HEK293 (cell line): ENCODE measurements at regions not wholly inside any gene's neighbourhood (a gene's known extent, or its start where the extent isn't known, plus 50 kb on each side); places are given as distances from the start of the nearest gene placed in this dataset.

Source experiments
- CTCF ChIA-PET: fragments of 350-600 bp; formaldehyde crosslinking; extraction: SDS; loops from one replicate; lab custom pipeline; 2021; ENCODE audit warnings: antibody characterized with exemption; lab: Yijun Ruan, JAX
- POLR2A ChIA-PET: fragments of 300-600 bp; formaldehyde crosslinking; extraction: SDS; loops from one replicate; lab custom pipeline; 2020; ENCODE audit warnings: antibody characterized with exemption, inconsistent platforms; lab: Yijun Ruan, JAX
- H3K27ac ChIP-seq: fragments of 200-500 bp; sonication (Bioruptor generic); 2 replicates; pipeline ENCODE4 v1.5.1; 2014; ENCODE audit warnings: low read depth, low read length, control low read depth, inconsistent platforms; ENCODE audit errors: extremely low read depth
- H3K36me3 ChIP-seq, 2 experiments: fragments of 200-500 bp in 1 of 2; sonication (Bioruptor generic) in 1 of 2; 1 replicate in 1 of 2; 2 replicates in 1 of 2; pipeline ENCODE4 v1.5.1; 2014 to 2017; ENCODE audit warnings: inconsistent platforms in 2 of 2, low read length in 2 of 2; ENCODE audit not compliant: control insufficient read depth in 2 of 2, insufficient read depth in 1 of 2
- H3K4me1 ChIP-seq: fragments of 200-500 bp; sonication (Bioruptor generic); 2 replicates; pipeline ENCODE4 v1.5.1; 2014; ENCODE audit warnings: mild to moderate bottlenecking, low read length, inconsistent platforms; ENCODE audit not compliant: control insufficient read depth, insufficient read depth
- H3K4me3 ChIP-seq: 2 replicates; pipeline ENCODE4 v1.5.1; 2011; ENCODE audit warnings: low read depth, mild to moderate bottlenecking, control low read depth, low read length, moderate library complexity
- H3K9me3 ChIP-seq: fragments of 200-500 bp; sonication (Bioruptor generic); 2 replicates; pipeline ENCODE4 v1.5.1; 2014; ENCODE audit warnings: low read depth, low read length, inconsistent platforms; ENCODE audit not compliant: control insufficient read depth, insufficient read depth
- EGR2 ChIP-seq: fragments of 450-650 bp; formaldehyde crosslinking; IDR thresholded peaks from 2 replicates; pipeline ENCODE4 v1.5.1; 2016; ENCODE audit warnings: low read depth, missing biosample characterization, missing genetic modification characterization
- IKZF3 ChIP-seq: fragments of 450-650 bp; IDR thresholded peaks from 2 replicates; pipeline ENCODE4 v1.5.0; 2018; ENCODE audit warnings: missing biosample characterization, mild to moderate bottlenecking, missing genetic modification characterization, moderate library complexity
- INSM2 ChIP-seq: fragments of 450-650 bp; formaldehyde crosslinking; IDR thresholded peaks from 2 replicates; pipeline ENCODE4 v1.5.1; 2016; ENCODE audit warnings: missing biosample characterization, missing genetic modification characterization
- SCRT2 ChIP-seq: fragments of 450-650 bp; formaldehyde crosslinking; IDR thresholded peaks from 2 replicates; pipeline ENCODE4 v1.5.1; 2016; ENCODE audit warnings: missing biosample characterization, missing genetic modification characterization
- WT1 ChIP-seq: fragments of 450-650 bp; formaldehyde crosslinking; IDR thresholded peaks from 2 replicates; pipeline ENCODE4 v1.5.1; 2016; ENCODE audit warnings: missing biosample characterization, missing genetic modification characterization
- ZBTB48 ChIP-seq: fragments of 450-650 bp; formaldehyde crosslinking; IDR thresholded peaks from 2 replicates; pipeline ENCODE4 v1.5.1; 2016; ENCODE audit warnings: missing biosample characterization, missing genetic modification characterization
- ZFP69B ChIP-seq: fragments of 450-650 bp; formaldehyde crosslinking; IDR thresholded peaks from 2 replicates; pipeline ENCODE4 v1.5.1; 2016; ENCODE audit warnings: missing biosample characterization, missing genetic modification characterization
- ZIC2 ChIP-seq: fragments of 450-650 bp; formaldehyde crosslinking; IDR thresholded peaks from 2 replicates; pipeline ENCODE4 v1.5.1; 2016; ENCODE audit warnings: missing biosample characterization, missing genetic modification characterization
- ZNF121 ChIP-seq: fragments of 450-650 bp; formaldehyde crosslinking; IDR thresholded peaks from 2 replicates; pipeline ENCODE4 v1.5.1; 2016; ENCODE audit warnings: missing biosample characterization, missing genetic modification characterization
- ZNF169 ChIP-seq: fragments of 450-650 bp; formaldehyde crosslinking; IDR thresholded peaks from 2 replicates; pipeline ENCODE4 v1.5.1; 2016; ENCODE audit warnings: missing biosample characterization, missing genetic modification characterization
- ZNF202 ChIP-seq: fragments of 450-650 bp; formaldehyde crosslinking; IDR thresholded peaks from 2 replicates; pipeline ENCODE4 v1.5.1; 2016; ENCODE audit warnings: missing biosample characterization, missing genetic modification characterization, borderline replicate concordance
- ZNF311 ChIP-seq: fragments of 450-650 bp; formaldehyde crosslinking; IDR thresholded peaks from 2 replicates; pipeline ENCODE4 v1.5.1; 2017; ENCODE audit warnings: missing biosample characterization, missing genetic modification characterization, borderline replicate concordance
- ZNF416 ChIP-seq: fragments of 450-650 bp; formaldehyde crosslinking; IDR thresholded peaks from 2 replicates; pipeline ENCODE4 v1.5.1; 2016; ENCODE audit warnings: missing biosample characterization, missing genetic modification characterization
- ZNF433 ChIP-seq: fragments of 450-650 bp; formaldehyde crosslinking; IDR thresholded peaks from 2 replicates; pipeline ENCODE4 v1.5.1; 2016; ENCODE audit warnings: missing biosample characterization, missing genetic modification characterization, low read depth
- ZNF513 ChIP-seq: fragments of 450-650 bp; IDR thresholded peaks from 2 replicates; pipeline ENCODE4 v1.5.1; 2018; ENCODE audit warnings: missing biosample characterization, missing genetic modification characterization
- ZNF521 ChIP-seq: fragments of 450-650 bp; formaldehyde crosslinking; IDR thresholded peaks from 2 replicates; pipeline ENCODE4 v1.5.1; 2017; ENCODE audit warnings: missing biosample characterization, mild to moderate bottlenecking, missing genetic modification characterization
- ZNF544 ChIP-seq: fragments of 450-650 bp; formaldehyde crosslinking; IDR thresholded peaks from 2 replicates; pipeline ENCODE4 v1.5.0; 2017; ENCODE audit warnings: missing biosample characterization, missing genetic modification characterization
- ZNF624 ChIP-seq: fragments of 450-650 bp; formaldehyde crosslinking; IDR thresholded peaks from 2 replicates; pipeline ENCODE4 v1.5.1; 2017; ENCODE audit warnings: missing biosample characterization, missing genetic modification characterization
- ZNF645 ChIP-seq: fragments of 450-650 bp; formaldehyde crosslinking; IDR thresholded peaks from 2 replicates; pipeline ENCODE4; 2016; ENCODE audit warnings: missing biosample characterization, missing genetic modification characterization
- ZNF670 ChIP-seq: fragments of 450-650 bp; formaldehyde crosslinking; IDR thresholded peaks from 2 replicates; pipeline ENCODE4 v1.5.1; 2016; ENCODE audit warnings: missing biosample characterization, missing genetic modification characterization, low read depth
- ZSCAN18 ChIP-seq: fragments of 450-650 bp; formaldehyde crosslinking; IDR thresholded peaks from 2 replicates; pipeline ENCODE4 v1.5.1; 2016; ENCODE audit warnings: missing biosample characterization, missing genetic modification characterization
- ZSCAN23 ChIP-seq: fragments of 450-650 bp; formaldehyde crosslinking; IDR thresholded peaks from 2 replicates; pipeline ENCODE4 v1.5.1; 2016; ENCODE audit warnings: missing biosample characterization, missing genetic modification characterization
- TF ChIP-seq, protein P1 (sequence below): fragments of 450-650 bp; formaldehyde crosslinking; IDR thresholded peaks from 2 replicates; pipeline ENCODE4 v1.5.1; 2016; ENCODE audit warnings: missing biosample characterization, missing genetic modification characterization

- no peak overlapping the region for H3K4me3 ChIP-seq
- TF ChIP-seq ZNF544 (tag by site-specific recombination): no peak
- TF ChIP-seq ZNF513 (tag by site-specific recombination): no peak
- TF ChIP-seq ZNF645 (tag by site-specific recombination): no peak
- no peak for TF ChIP-seq ZNF121
- peak; percentile 31; the same call in 1 of the 2 replicates for TF ChIP-seq SCRT2 (tag by site-specific recombination)
- TF ChIP-seq ZNF624 (tag by site-specific recombination): no peak
- H3K9me3 ChIP-seq: no peaks in the 10 kb centered on the region
- H3K36me3 ChIP-seq: no peaks in the 10 kb centered on the region
- POLR2A ChIA-PET: no interaction called here
- H3K4me1 ChIP-seq: no peaks in the 10 kb centered on the region
- no peak overlapping the region for H3K27ac ChIP-seq
- CTCF ChIA-PET: no interaction called here
Measured at GRCh38 chr20:63087872-63088680, 81.3 kb upstream of the BHLHE23 start.

DNA sequence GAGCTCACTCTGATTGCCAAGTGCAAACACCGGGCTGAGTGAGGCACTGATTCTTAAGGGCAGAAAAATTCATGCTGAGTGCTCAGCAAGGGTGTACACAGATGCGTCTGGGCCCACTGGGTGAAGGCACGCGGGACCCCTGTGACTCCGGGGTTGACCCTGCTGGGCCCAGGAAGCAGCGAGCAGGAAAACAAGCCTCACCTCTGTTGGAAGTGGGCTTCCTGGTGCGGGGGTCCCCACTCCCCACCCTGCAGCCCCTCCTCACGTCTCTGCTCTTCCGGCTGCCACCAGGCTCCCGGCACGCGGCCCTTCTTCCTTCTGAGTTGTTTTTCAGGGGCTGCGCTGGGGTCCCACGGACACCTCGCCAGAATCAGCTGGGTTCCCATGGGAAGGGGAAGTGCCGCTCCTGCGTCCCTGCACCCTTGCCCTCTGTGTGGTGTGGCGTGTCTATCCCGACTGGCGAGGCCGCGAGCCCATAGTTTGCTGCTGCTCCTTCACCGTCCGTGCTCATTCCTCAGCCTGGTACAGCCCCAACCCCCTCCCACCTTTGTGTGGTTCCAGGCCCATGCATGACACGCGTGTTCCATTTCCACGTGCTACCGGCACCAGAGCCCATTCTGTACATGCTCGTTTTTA is 80.6 kb upstream of the BHLHE23 start:
- no peaks in the 10 kb centered on the region for H3K4me1 ChIP-seq
- H3K27ac ChIP-seq: no peak overlapping the region
- no peaks in the 10 kb centered on the region for H3K36me3 ChIP-seq
- H3K9me3 ChIP-seq: no peaks in the 10 kb centered on the region
- no peak for TF ChIP-seq INSM2
- TF ChIP-seq ZIC2 (tag by site-specific recombination): peak; percentile 60
- TF ChIP-seq ZNF169: no peak
- TF ChIP-seq ZFP69B (tag by site-specific recombination): no peak
- TF ChIP-seq WT1: no peak
- no peak for TF ChIP-seq ZNF202 (tag by site-specific recombination)
- ChIA-PET POLR2A (no interaction called here), CTCF (no interaction called here)
- H3K4me3 ChIP-seq: no peak overlapping the region

GRCh38 chr20:63086421-63087235 is 79.9 kb upstream of the BHLHE23 start:
- H3K4me3 ChIP-seq: no peak overlapping the region
- no peaks in the 10 kb centered on the region for H3K4me1 ChIP-seq
- no peak overlapping the region for H3K27ac ChIP-seq
- TF ChIP-seq ZSCAN18: no peak
- TF ChIP-seq ZNF311 (tag by site-specific recombination): no peak
- no peak for TF ChIP-seq EGR2 (tag by site-specific recombination)
- TF ChIP-seq ZSCAN23 (tag by site-specific recombination): no peak
- no peak for TF ChIP-seq IKZF3
- TF ChIP-seq ZNF433 (tag by site-specific recombination): no peak
- TF ChIP-seq, protein P1, sequence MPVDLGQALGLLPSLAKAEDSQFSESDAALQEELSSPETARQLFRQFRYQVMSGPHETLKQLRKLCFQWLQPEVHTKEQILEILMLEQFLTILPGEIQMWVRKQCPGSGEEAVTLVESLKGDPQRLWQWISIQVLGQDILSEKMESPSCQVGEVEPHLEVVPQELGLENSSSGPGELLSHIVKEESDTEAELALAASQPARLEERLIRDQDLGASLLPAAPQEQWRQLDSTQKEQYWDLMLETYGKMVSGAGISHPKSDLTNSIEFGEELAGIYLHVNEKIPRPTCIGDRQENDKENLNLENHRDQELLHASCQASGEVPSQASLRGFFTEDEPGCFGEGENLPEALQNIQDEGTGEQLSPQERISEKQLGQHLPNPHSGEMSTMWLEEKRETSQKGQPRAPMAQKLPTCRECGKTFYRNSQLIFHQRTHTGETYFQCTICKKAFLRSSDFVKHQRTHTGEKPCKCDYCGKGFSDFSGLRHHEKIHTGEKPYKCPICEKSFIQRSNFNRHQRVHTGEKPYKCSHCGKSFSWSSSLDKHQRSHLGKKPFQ (tag by site-specific recombination): no peak
- no peak for TF ChIP-seq ZNF521 (tag by site-specific recombination)
- TF ChIP-seq ZNF670: no peak
- no peak for TF ChIP-seq ZNF416 (tag by site-specific recombination)
- TF ChIP-seq ZBTB48: no peak
- TF ChIP-seq, all 188 proteins: peak for 0
- Histone ChIP-seq H3K9me3 (no peaks in the 10 kb centered on the region), H3K36me3 (no peaks in the 10 kb centered on the region)
- ChIA-PET CTCF (no interaction called here), POLR2A (no interaction called here)
